ENCODE measurements at regions not wholly inside any gene's neighbourhood (a gene's known extent, or its start where the extent isn't known, plus 50 kb on each side); places are given as distances from the start of the nearest gene placed in this dataset.

- peak; percentile 45 to 78 for DNase-seq
Measured at GRCh38 chr6:82006027-82006738, 241.4 kb downstream of the IBTK start.

GRCh38 chr6:82000551-82000950 lies 247.0 kb downstream of the IBTK start:
- no peak overlapping the region for H3K27ac ChIP-seq (ENCODE audit: low read depth, low read length)
- no peak overlapping the region for H3K14ac ChIP-seq (ENCODE audit: low read length)
- peaks cover 0 to 1% of the 10 kb centered on the region in 2 experiments for H3K4me1 ChIP-seq (ENCODE audit: control insufficient read depth in 1 of 2, insufficient read depth in 2 of 2, low read length in 2 of 2)
- no peak overlapping the region for H4K8ac ChIP-seq (ENCODE audit: low read depth, low read length)
- H2AFZ ChIP-seq (ENCODE audit: insufficient read depth, low read length, poor library complexity): no peak overlapping the region
- H3K23ac ChIP-seq (ENCODE audit: low read length): no peak overlapping the region
- no peak overlapping the region for H2BK120ac ChIP-seq (ENCODE audit: insufficient read depth, low read length, poor library complexity)
- H2BK12ac ChIP-seq (ENCODE audit: low read length): no peak overlapping the region
- no peak overlapping the region for H3K18ac ChIP-seq (ENCODE audit: low read length)
- no peaks in the 10 kb centered on the region for H3K27me3 ChIP-seq (ENCODE audit: insufficient read depth, low read length)
- no peak overlapping the region for H3K4me2 ChIP-seq (ENCODE audit: low read length)
- no peak overlapping the region for H4K12ac ChIP-seq (ENCODE audit: low read depth, low read length)
- H4K91ac ChIP-seq (ENCODE audit: low read depth, low read length): no peak overlapping the region
- H3K79me1 ChIP-seq (ENCODE audit: low read length): no peaks in the 10 kb centered on the region
- H3K36me3 ChIP-seq (ENCODE audit: control insufficient read depth in 1 of 2, insufficient read depth in 2 of 2, low read length in 2 of 2): no peaks in the 10 kb centered on the region
- H3K9ac ChIP-seq (ENCODE audit: low read length): no peak overlapping the region
- no peak overlapping the region for H2AK5ac ChIP-seq (ENCODE audit: low read length)
- H3K4ac ChIP-seq (ENCODE audit: low read depth, low read length): no peak overlapping the region
- H3K79me2 ChIP-seq (ENCODE audit: control insufficient read depth, insufficient read depth, low read length, poor library complexity): no peaks in the 10 kb centered on the region
- peaks cover 1% of the 10 kb centered on the region for H3K9me3 ChIP-seq (ENCODE audit: insufficient read depth, low read depth, low read length)
- H2BK5ac ChIP-seq (ENCODE audit: low read depth, low read length, poor library complexity): no peak overlapping the region
- H3K4me3 ChIP-seq (ENCODE audit: low read depth, low read length): no peak overlapping the region
- DNase-seq: no peak

More at GRCh38 chr6:82006027-82006738, 241.4 kb downstream of the IBTK start:
- H2BK120ac ChIP-seq (ENCODE audit: insufficient read depth, low read length, poor library complexity): no peak overlapping the region
- H2BK12ac ChIP-seq (ENCODE audit: low read length): no peak overlapping the region
- H3K4me2 ChIP-seq (ENCODE audit: low read length): no peak overlapping the region
- H4K8ac ChIP-seq (ENCODE audit: low read depth, low read length): no peak overlapping the region
- no peak overlapping the region for H3K18ac ChIP-seq (ENCODE audit: low read length)
- H3K36me3 ChIP-seq (ENCODE audit: control insufficient read depth in 1 of 2, insufficient read depth in 2 of 2, low read length in 2 of 2): no peaks in the 10 kb centered on the region
- H2AFZ ChIP-seq (ENCODE audit: insufficient read depth, low read length, poor library complexity): no peak overlapping the region
- no peak overlapping the region for H4K91ac ChIP-seq (ENCODE audit: low read depth, low read length)
- no peaks in the 10 kb centered on the region for H3K27me3 ChIP-seq (ENCODE audit: insufficient read depth, low read length)
- H3K79me1 ChIP-seq (ENCODE audit: low read length): no peaks in the 10 kb centered on the region
- H3K9ac ChIP-seq (ENCODE audit: low read length): no peak overlapping the region
- H3K23ac ChIP-seq (ENCODE audit: low read length): no peak overlapping the region
- no CpG with 5 or more reads among the region's 5 CpGs for WGBS (ENCODE audit: extremely low coverage, insufficient coverage, insufficient read length)
- no peak overlapping the region for H3K27ac ChIP-seq (ENCODE audit: low read depth, low read length)
- H4K12ac ChIP-seq (ENCODE audit: low read depth, low read length): no peak overlapping the region
- H2BK5ac ChIP-seq (ENCODE audit: low read depth, low read length, poor library complexity): no peak overlapping the region
- H3K4me3 ChIP-seq (ENCODE audit: low read depth, low read length): no peak overlapping the region
- H2AK5ac ChIP-seq (ENCODE audit: low read length): no peak overlapping the region
- no peak overlapping the region for H3K14ac ChIP-seq (ENCODE audit: low read length)
- no peaks in the 10 kb centered on the region for H3K4me1 ChIP-seq (ENCODE audit: control insufficient read depth in 1 of 2, insufficient read depth in 2 of 2, low read length in 2 of 2)
- H3K79me2 ChIP-seq (ENCODE audit: control insufficient read depth, insufficient read depth, low read length, poor library complexity): no peaks in the 10 kb centered on the region
- no peak overlapping the region for H3K4ac ChIP-seq (ENCODE audit: low read depth, low read length)
- peaks cover 6% of the 10 kb centered on the region for H3K9me3 ChIP-seq (ENCODE audit: insufficient read depth, low read depth, low read length)

- no peak for DNase-seq
- Histone ChIP-seq H3K27me3 (ENCODE audit: insufficient read depth, low read length) (no peaks in the 10 kb centered on the region), H2AK5ac (ENCODE audit: low read length) (no peak overlapping the region), H2BK12ac (ENCODE audit: low read length) (no peak overlapping the region), H2AFZ (ENCODE audit: insufficient read depth, low read length, poor library complexity) (no peak overlapping the region), H3K18ac (ENCODE audit: low read length) (no peak overlapping the region), H3K4me1 (ENCODE audit: control insufficient read depth in 1 of 2, insufficient read depth in 2 of 2, low read length in 2 of 2) (peaks cover 0 to 1% of the 10 kb centered on the region in 2 experiments), H3K79me2 (ENCODE audit: control insufficient read depth, insufficient read depth, low read length, poor library complexity) (no peaks in the 10 kb centered on the region), H2BK5ac (ENCODE audit: low read depth, low read length, poor library complexity) (no peak overlapping the region), H3K9ac (ENCODE audit: low read length) (no peak overlapping the region), H3K27ac (ENCODE audit: low read depth, low read length) (no peak overlapping the region), H3K14ac (ENCODE audit: low read length) (no peak overlapping the region), H4K91ac (ENCODE audit: low read depth, low read length) (no peak overlapping the region), H3K9me3 (ENCODE audit: insufficient read depth, low read depth, low read length) (no peaks in the 10 kb centered on the region), H4K12ac (ENCODE audit: low read depth, low read length) (no peak overlapping the region), H3K36me3 (ENCODE audit: control insufficient read depth in 1 of 2, insufficient read depth in 2 of 2, low read length in 2 of 2) (no peaks in the 10 kb centered on the region), H3K23ac (ENCODE audit: low read length) (no peak overlapping the region), H3K79me1 (ENCODE audit: low read length) (no peaks in the 10 kb centered on the region), H3K4me2 (ENCODE audit: low read length) (no peak overlapping the region), H3K4me3 (ENCODE audit: low read depth, low read length) (no peak overlapping the region), H3K4ac (ENCODE audit: low read depth, low read length) (no peak overlapping the region), H4K8ac (ENCODE audit: low read depth, low read length) (no peak overlapping the region), H2BK120ac (ENCODE audit: insufficient read depth, low read length, poor library complexity) (no peak overlapping the region)
- no CpG with 5 or more reads among the region's 1 CpG for WGBS (ENCODE audit: extremely low coverage, insufficient coverage, insufficient read length)
Measured at GRCh38 chr6:81999826-82000225, 247.3 kb upstream of the TENT5A start.

GRCh38 chr6:81999270-81999669 lies 246.8 kb upstream of the TENT5A start:
- H2BK12ac ChIP-seq (ENCODE audit: low read length): no peak overlapping the region
- no peak overlapping the region for H3K4me3 ChIP-seq (ENCODE audit: low read depth, low read length)
- no peak overlapping the region for H2AFZ ChIP-seq (ENCODE audit: insufficient read depth, low read length, poor library complexity)
- no peak overlapping the region for H3K14ac ChIP-seq (ENCODE audit: low read length)
- H3K9ac ChIP-seq (ENCODE audit: low read length): no peak overlapping the region
- H4K91ac ChIP-seq (ENCODE audit: low read depth, low read length): no peak overlapping the region
- no peak overlapping the region for H3K4ac ChIP-seq (ENCODE audit: low read depth, low read length)
- no peak overlapping the region for H4K12ac ChIP-seq (ENCODE audit: low read depth, low read length)
- H4K8ac ChIP-seq (ENCODE audit: low read depth, low read length): no peak overlapping the region
- H3K9me3 ChIP-seq (ENCODE audit: insufficient read depth, low read depth, low read length): no peaks in the 10 kb centered on the region
- H2BK120ac ChIP-seq (ENCODE audit: insufficient read depth, low read length, poor library complexity): no peak overlapping the region
- H3K4me1 ChIP-seq (ENCODE audit: control insufficient read depth in 1 of 2, insufficient read depth in 2 of 2, low read length in 2 of 2): peaks cover 0 to 1% of the 10 kb centered on the region in 2 experiments
- no peak overlapping the region for H2BK5ac ChIP-seq (ENCODE audit: low read depth, low read length, poor library complexity)
- WGBS (ENCODE audit: extremely low coverage, insufficient coverage, insufficient read length): no CpG with 5 or more reads among the region's 2 CpGs
- H3K4me2 ChIP-seq (ENCODE audit: low read length): no peak overlapping the region
- no peak overlapping the region for H3K27ac ChIP-seq (ENCODE audit: low read depth, low read length)
- no peaks in the 10 kb centered on the region for H3K27me3 ChIP-seq (ENCODE audit: insufficient read depth, low read length)
- no peaks in the 10 kb centered on the region for H3K36me3 ChIP-seq (ENCODE audit: control insufficient read depth in 1 of 2, insufficient read depth in 2 of 2, low read length in 2 of 2)
- no peaks in the 10 kb centered on the region for H3K79me2 ChIP-seq (ENCODE audit: control insufficient read depth, insufficient read depth, low read length, poor library complexity)
- H3K79me1 ChIP-seq (ENCODE audit: low read length): no peaks in the 10 kb centered on the region
- H3K23ac ChIP-seq (ENCODE audit: low read length): no peak overlapping the region
- H2AK5ac ChIP-seq (ENCODE audit: low read length): no peak overlapping the region
- peak; percentile 75 to 86 for DNase-seq
- H3K18ac ChIP-seq (ENCODE audit: low read length): no peak overlapping the region

All from trophoblast cell (in vitro differentiated cells and primary cell).